A673 (cell line): ENCODE measurements at regions not wholly inside any gene's neighbourhood (a gene's known extent, or its start where the extent isn't known, plus 50 kb on each side); places are given as distances from the start of the nearest gene placed in this dataset.

Experiments used
- BruUV-seq: library from RNA; stranded (reverse); fragments of 400-500 nt; replicated peaks from 2 replicates; lab custom pipeline; 2021; lab: Mats Ljungman, UMichigan
- CTCF ChIA-PET: fragments of 300-600 bp; sonication (Branson Sonifier 250); formaldehyde crosslinking; loops from one replicate; lab custom pipeline; 2022; ENCODE audit warnings: antibody characterized with exemption; lab: Charles Lee
- POLR2A ChIA-PET: fragments of 300-600 bp; sonication (Branson Sonifier 250); formaldehyde crosslinking; loops from one replicate; lab custom pipeline; 2022; ENCODE audit warnings: antibody characterized with exemption; ENCODE audit not compliant: low non-redundant PET; lab: Charles Lee
- DNase-seq: peaks from one replicate; pipeline ENCODE4 v3.0.0-alpha.2; 2015; ENCODE audit warnings: low spot score
- H3K27ac ChIP-seq: fragments of 200-600 bp; sonication (generic); 2 replicates; pipeline ENCODE4 v1.5.1; 2016; ENCODE audit warnings: mixed run types, low read depth, mild to moderate bottlenecking, mixed read lengths, antibody characterized with exemption, low read length; ENCODE audit not compliant: poor library complexity, severe bottlenecking
- H3K27me3 ChIP-seq: fragments of 200-600 bp; sonication (generic); replicated peaks from 2 replicates; pipeline ENCODE4 v1.6.1; 2017; ENCODE audit warnings: mixed run types, low read depth, mild to moderate bottlenecking, mixed read lengths, antibody characterized with exemption, low read length; ENCODE audit not compliant: insufficient read depth, poor library complexity
- H3K36me3 ChIP-seq: fragments of 200-600 bp; sonication (generic); 2 replicates; pipeline ENCODE4 v1.6.1; 2016; ENCODE audit warnings: mixed run types, mild to moderate bottlenecking, mixed read lengths, antibody characterized with exemption, low read length; ENCODE audit not compliant: insufficient read depth, poor library complexity, severe bottlenecking
- H3K4me1 ChIP-seq: fragments of 200-600 bp; sonication (generic); 2 replicates; pipeline ENCODE4 v1.6.1; 2017; ENCODE audit warnings: mixed run types, mild to moderate bottlenecking, mixed read lengths, antibody characterized with exemption, low read length; ENCODE audit not compliant: insufficient read depth, poor library complexity, severe bottlenecking
- H3K4me3 ChIP-seq: fragments of 200-600 bp; sonication (generic); 2 replicates; pipeline ENCODE4 v1.5.1; 2016; ENCODE audit warnings: low read depth, mixed run types, mild to moderate bottlenecking, mixed read lengths, low read length; ENCODE audit not compliant: poor library complexity, severe bottlenecking
- H3K9me3 ChIP-seq: fragments of 200-600 bp; sonication (generic); 2 replicates; pipeline ENCODE4 v1.6.1; 2016; ENCODE audit warnings: mixed run types, low read depth, mild to moderate bottlenecking, mixed read lengths, antibody characterized with exemption, low read length; ENCODE audit not compliant: poor library complexity, severe bottlenecking
- CTCF ChIP-seq: fragments of 300-800, 200-600 bp; sonication (generic); conservative IDR thresholded peaks from 2 replicates; pipeline ENCODE4 v1.5.1; 2017; ENCODE audit warnings: low read depth, mild to moderate bottlenecking, antibody characterized with exemption, low read length, moderate library complexity, mixed read lengths
- EZH2 ChIP-seq: fragments of 200-600 bp; sonication (generic); IDR thresholded peaks from 2 replicates; pipeline ENCODE4 v1.6.1; 2017; ENCODE audit warnings: borderline replicate concordance, low read depth, mild to moderate bottlenecking, mixed read lengths, antibody characterized with exemption, low read length; ENCODE audit not compliant: poor library complexity, severe bottlenecking
- intact Hi-C: fragments of 100-400 bp; cut with micrococcal nuclease; formaldehyde crosslinking; loops from one replicate; pipeline ENCODE4 v1.10.0; 2022; ENCODE audit not compliant: unreplicated experiment

DNA sequence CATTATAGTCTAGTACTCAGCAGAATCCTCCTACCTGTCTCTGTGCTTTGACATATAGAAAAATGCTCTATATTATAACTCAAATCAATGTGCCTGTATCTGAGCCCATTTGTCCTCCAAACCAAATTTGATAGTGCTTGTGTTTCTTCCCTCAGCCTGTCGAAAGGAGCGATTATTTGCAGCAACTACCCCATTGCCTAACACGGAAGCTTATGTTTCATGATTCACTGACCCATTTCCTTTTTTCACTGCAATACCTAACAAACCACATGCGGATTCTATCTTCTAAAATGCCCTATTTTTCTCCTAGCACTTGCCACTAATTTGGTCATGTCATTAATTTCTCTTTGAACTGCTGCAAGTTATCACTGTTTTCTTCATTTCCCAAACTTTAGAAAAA is 1220.6 kb upstream of the CADM2 start:
- TF ChIP-seq EZH2: no peak
- no peak for TF ChIP-seq CTCF
- Histone ChIP-seq H3K27ac (no peak overlapping the region), H3K9me3 (peaks cover 3% of the 10 kb centered on the region), H3K27me3 (no peaks in the 10 kb centered on the region), H3K36me3 (no peaks in the 10 kb centered on the region), H3K4me1 (no peaks in the 10 kb centered on the region), H3K4me3 (no peak overlapping the region)
- DNase-seq: no peak
- BruUV-seq: no TSS peak
- ChIA-PET CTCF (no interaction called here), POLR2A (no interaction called here)
- intact Hi-C loops: no loop called here

DNA sequence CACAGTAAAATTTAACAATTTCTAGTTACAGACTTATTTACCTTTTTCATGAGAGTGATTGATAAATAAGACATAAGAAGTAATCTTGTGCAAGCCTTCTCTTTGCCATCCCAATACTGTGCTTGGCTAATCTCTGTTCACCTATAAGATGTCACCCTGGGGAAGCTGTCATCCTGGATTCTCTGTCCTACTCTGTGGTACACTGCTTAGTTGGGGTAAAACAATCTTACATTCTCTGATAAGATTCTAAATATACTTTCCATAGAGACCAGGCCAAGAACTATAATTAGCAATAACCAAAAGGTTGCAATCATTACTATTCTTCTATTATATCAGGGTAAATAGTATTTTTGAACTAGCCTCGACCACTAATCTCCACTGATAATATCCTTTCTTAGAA is 1218.3 kb upstream of the CADM2 start:
- ChIA-PET CTCF (no interaction called here), POLR2A (no interaction called here)
- intact Hi-C loops: no loop called here
- H3K9me3 ChIP-seq: peaks cover 9% of the 10 kb centered on the region
- no TSS peak for BruUV-seq
- no peak for DNase-seq
- no peaks in the 10 kb centered on the region for H3K36me3 ChIP-seq
- H3K27me3 ChIP-seq: no peaks in the 10 kb centered on the region
- TF ChIP-seq CTCF: no peak
- no peak for TF ChIP-seq EZH2
- H3K4me3 ChIP-seq: no peak overlapping the region
- no peak overlapping the region for H3K27ac ChIP-seq
- no peaks in the 10 kb centered on the region for H3K4me1 ChIP-seq

- no peaks in the 10 kb centered on the region for H3K36me3 ChIP-seq
- TF ChIP-seq CTCF: no peak
- TF ChIP-seq EZH2: no peak
- intact Hi-C loops: no loop called here
- H3K27me3 ChIP-seq: no peaks in the 10 kb centered on the region
- H3K4me1 ChIP-seq: no peaks in the 10 kb centered on the region
- no TSS peak for BruUV-seq
- no peaks in the 10 kb centered on the region for H3K9me3 ChIP-seq
- DNase-seq: no peak
- CTCF ChIA-PET: no interaction called here
- H3K4me3 ChIP-seq: no peak overlapping the region
- POLR2A ChIA-PET: no interaction called here
- H3K27ac ChIP-seq: no peak overlapping the region
Measured at GRCh38 chr3:83765956-83766355, 1192.8 kb upstream of the CADM2 start.
